ENCODE measurements at regions not wholly inside any gene's neighbourhood (a gene's known extent, or its start where the extent isn't known, plus 50 kb on each side); places are given as distances from the start of the nearest gene placed in this dataset.

- no peak overlapping the region for H3K4me2 ChIP-seq (ENCODE audit: low read depth, low read length)
- no peak for TF ChIP-seq ZBTB3 (CRISPR knock-in tag; IDR thresholded peaks at IDR 0.05; ENCODE audit: borderline replicate concordance, low read depth)
- TF ChIP-seq HOXA9 (CRISPR knock-in tag; IDR thresholded peaks at IDR 0.05; ENCODE audit: borderline replicate concordance), result no peak
- TF ChIP-seq FOXP1 (IDR thresholded peaks at IDR 0.05), result no peak
- TF ChIP-seq FOXP1 (CRISPR knock-in tag; IDR thresholded peaks at IDR 0.05), result no peak
- TF ChIP-seq ZMAT3 (CRISPR knock-in tag; conservative IDR thresholded peaks at IDR 0.05), result no peak
- TF ChIP-seq MED8 (CRISPR knock-in tag; IDR thresholded peaks at IDR 0.05; ENCODE audit: insufficient replicate concordance), result no peak
- no peak for TF ChIP-seq NFYB (CRISPR knock-in tag; IDR thresholded peaks at IDR 0.05)
- TF ChIP-seq ZBTB21 (CRISPR knock-in tag; IDR thresholded peaks at IDR 0.05), result no peak
- no peak for TF ChIP-seq ZNF558 (CRISPR knock-in tag; IDR thresholded peaks at IDR 0.05; ENCODE audit: borderline replicate concordance)
- TF ChIP-seq NKX3-1 (CRISPR knock-in tag; IDR thresholded peaks at IDR 0.05), result no peak
- TF ChIP-seq ZSCAN31 (CRISPR knock-in tag; IDR thresholded peaks at IDR 0.05; ENCODE audit: low read depth), result no peak
- TF ChIP-seq NONO (IDR thresholded peaks at IDR 0.05), result no peak
- no peak for TF ChIP-seq NONO (CRISPR knock-in tag; conservative IDR thresholded peaks at IDR 0.05)
- no peak for TF ChIP-seq TSC22D2 (CRISPR knock-in tag; IDR thresholded peaks at IDR 0.05; ENCODE audit: borderline replicate concordance)
- no peak for TF ChIP-seq FOXK2 (IDR thresholded peaks at IDR 0.05)
- TF ChIP-seq EZH2 (conservative IDR thresholded peaks at IDR 0.05; ENCODE audit: low read depth, low read length), result no peak
Observed at GRCh38 chr11:116082256-116082655, 578.0 kb upstream of the CADM1 start.

More at GRCh38 chr11:116082256-116082655, 578.0 kb upstream of the CADM1 start:
- no TSS peak for BruUV-seq (replicated peaks)
- no peaks in the 10 kb centered on the region for H3K4me1 ChIP-seq (ENCODE audit: insufficient read depth, low read length)
- ATAC-seq, result no peak
- peaks cover 2 to 23% of the 10 kb centered on the region in 2 experiments; a peak in 4 of 5 replicates for H3K27me3 ChIP-seq (ENCODE audit: control insufficient read depth in 1 of 2, insufficient read depth in 2 of 2, low read length in 2 of 2)
- in situ Hi-C loops (cut with HindIII; ENCODE audit: extremely low pct_ligation_motif_present, low pct_unique_long_range_greater_than_20kb), result no loop called here
- H3K79me2 ChIP-seq (ENCODE audit: insufficient read depth, low read length), result no peaks in the 10 kb centered on the region
- no peak for DNase-seq (ENCODE audit: low spot score)
- ChIA-PET CTCF (ENCODE audit: low intra/inter-chr PET ratio, low total read pairs) (no interaction called here), POLR2A (no interaction called here)
- FAIRE-seq, result no peak
- H3K4me3 ChIP-seq (replicated peaks in 1 of 3; ENCODE audit: insufficient read depth in 1 of 3, low read depth in 2 of 3, low read length in 3 of 3), result no peak overlapping the region
- WGBS (ENCODE audit: low lambda C conversion rate), result 39% methylated on average over 5 of the region's 5 CpGs
- H4K20me1 ChIP-seq (ENCODE audit: insufficient read depth, low read length), result no peaks in the 10 kb centered on the region
- H2AFZ ChIP-seq (ENCODE audit: low read length), result no peak overlapping the region
- intact Hi-C loops (cut with micrococcal nuclease; ENCODE audit: unreplicated experiment), result no loop called here
- H3K36me3 ChIP-seq (replicated peaks in 1 of 2; ENCODE audit: control insufficient read depth in 1 of 2, insufficient read depth in 2 of 2, low read length in 2 of 2), result no peaks in the 10 kb centered on the region
- H3K27ac ChIP-seq (ENCODE audit: extremely low read length, insufficient read depth, low read length), result no peak overlapping the region
- H3K9me3 ChIP-seq (ENCODE audit: low read length), result no peaks in the 10 kb centered on the region
- no peak overlapping the region for H3K9ac ChIP-seq (ENCODE audit: insufficient read depth, low read depth, low read length)

All from HepG2 (cell line).